Astrocyte (in vitro differentiated cells and primary cell): ENCODE measurements at regions not wholly inside any gene's neighbourhood (a gene's known extent, or its start where the extent isn't known, plus 50 kb on each side); places are given as distances from the start of the nearest gene placed in this dataset.

Experiments
- DNase-seq: peaks from one replicate; pipeline ENCODE4 v3.0.0-alpha.2; 2010; ENCODE audit warnings: low read depth
- FAIRE-seq: peaks from 2 replicates; lab custom pipeline; 2011; peaks lifted over from hg19 to GRCh38; lab: Jason Lieb, UNC
- H2AFZ ChIP-seq: 2 replicates; pipeline ENCODE4 v1.6.0; 2012; ENCODE audit warnings: low read depth, low read length, inconsistent platforms
- H3K27ac ChIP-seq: 2 replicates; pipeline ENCODE4 v1.5.1; 2011; ENCODE audit warnings: low read depth, low read length, inconsistent platforms
- H3K27me3 ChIP-seq: 2 replicates; pipeline ENCODE4 v1.6.0; 2011; ENCODE audit warnings: low read length, inconsistent platforms; ENCODE audit not compliant: insufficient read depth
- H3K36me3 ChIP-seq: 2 replicates; pipeline ENCODE4 v1.5.1; 2011; ENCODE audit warnings: low read length, inconsistent platforms; ENCODE audit not compliant: insufficient read depth
- H3K4me1 ChIP-seq: 2 replicates; pipeline ENCODE4 v1.5.1; 2011; ENCODE audit warnings: low read length, inconsistent platforms; ENCODE audit not compliant: insufficient read depth
- H3K4me2 ChIP-seq: 2 replicates; pipeline ENCODE4 v1.6.0; 2012; ENCODE audit warnings: low read length, inconsistent platforms
- H3K4me3 ChIP-seq: 2 replicates; pipeline ENCODE4 v1.5.1; 2011; ENCODE audit warnings: low read depth, mild to moderate bottlenecking, low read length, inconsistent platforms; ENCODE audit not compliant: insufficient read depth
- H3K79me2 ChIP-seq: 2 replicates; pipeline ENCODE4 v1.6.0; 2012; ENCODE audit warnings: mild to moderate bottlenecking, low read length, inconsistent platforms; ENCODE audit not compliant: insufficient read depth
- H3K9ac ChIP-seq: 2 replicates; pipeline ENCODE4 v1.6.0; 2012; ENCODE audit warnings: mild to moderate bottlenecking, low read length, inconsistent platforms
- H3K9me3 ChIP-seq: 2 replicates; pipeline ENCODE4 v1.5.1; 2012; ENCODE audit warnings: low read depth, mild to moderate bottlenecking, low read length, inconsistent platforms; ENCODE audit not compliant: insufficient read depth
- H4K20me1 ChIP-seq: 2 replicates; pipeline ENCODE4 v1.6.0; 2012; ENCODE audit warnings: low read length, inconsistent platforms; ENCODE audit not compliant: insufficient read depth
- H3K27ac Mint-ChIP-seq: one replicate; pipeline ENCODE4 v1.8.0; 2021; ENCODE audit warnings: mild to moderate bottlenecking, mixed read lengths; ENCODE audit not compliant: unreplicated experiment
- H3K27me3 Mint-ChIP-seq: one replicate; pipeline ENCODE4 v1.8.0; 2021; ENCODE audit warnings: low read depth, mixed read lengths; ENCODE audit not compliant: unreplicated experiment
- H3K36me3 Mint-ChIP-seq: one replicate; pipeline ENCODE4 v1.8.0; 2021; ENCODE audit warnings: low read depth, mixed read lengths; ENCODE audit not compliant: unreplicated experiment
- H3K4me1 Mint-ChIP-seq: one replicate; pipeline ENCODE4 v1.8.0; 2021; ENCODE audit warnings: low read depth, mixed read lengths; ENCODE audit not compliant: unreplicated experiment
- H3K4me3 Mint-ChIP-seq: one replicate; pipeline ENCODE4 v1.8.0; 2021; ENCODE audit warnings: mild to moderate bottlenecking, moderate library complexity, mixed read lengths; ENCODE audit not compliant: unreplicated experiment
- H3K9me3 Mint-ChIP-seq: one replicate; pipeline ENCODE4 v1.8.0; 2021; ENCODE audit warnings: mild to moderate bottlenecking, mixed read lengths; ENCODE audit not compliant: unreplicated experiment
- CTCF ChIP-seq: IDR thresholded peaks from 2 replicates; pipeline ENCODE4 v1.5.1; 2011; ENCODE audit warnings: low read depth, mild to moderate bottlenecking, inconsistent platforms, low read length, moderate library complexity; ENCODE audit not compliant: insufficient read depth
- EZH2 ChIP-seq: IDR thresholded peaks from 2 replicates; pipeline ENCODE4 v1.6.1; 2012; ENCODE audit warnings: mild to moderate bottlenecking, low read length, inconsistent platforms; ENCODE audit not compliant: insufficient read depth

GRCh38 chr2:129009555-129010146 is 691.0 kb upstream of the HS6ST1 start:
- no peak overlapping the region for H3K4me3 ChIP-seq
- no peaks in the 10 kb centered on the region for H4K20me1 ChIP-seq
- H3K4me2 ChIP-seq: no peak overlapping the region
- FAIRE-seq (no peak), DNase-seq (no peak)
- H3K9me3 Mint-ChIP-seq: peaks cover 10% of the 10 kb centered on the region
- H3K36me3 ChIP-seq: no peaks in the 10 kb centered on the region
- H3K4me1 ChIP-seq: no peaks in the 10 kb centered on the region
- no peak overlapping the region for H3K27ac ChIP-seq
- no peak overlapping the region for H3K9ac ChIP-seq
- no peak overlapping the region for H3K4me3 Mint-ChIP-seq
- no peaks in the 10 kb centered on the region for H3K79me2 ChIP-seq
- TF ChIP-seq EZH2 (no peak), CTCF (no peak)
- H3K9me3 ChIP-seq: no peaks in the 10 kb centered on the region
- H3K27me3 ChIP-seq: no peaks in the 10 kb centered on the region
- H3K27me3 Mint-ChIP-seq: peaks cover 40% of the 10 kb centered on the region
- H3K27ac Mint-ChIP-seq: no peak overlapping the region
- no peaks in the 10 kb centered on the region for H3K36me3 Mint-ChIP-seq
- H3K4me1 Mint-ChIP-seq: peaks cover 12% of the 10 kb centered on the region
- H2AFZ ChIP-seq: no peak overlapping the region

GRCh38 chr2:129010262-129010661 is 691.6 kb upstream of the HS6ST1 start:
- H3K27ac Mint-ChIP-seq: no peak overlapping the region
- FAIRE-seq: no peak

More at GRCh38 chr2:129010262-129010661, 691.6 kb upstream of the HS6ST1 start:
- peaks cover 41% of the 10 kb centered on the region for H3K27me3 Mint-ChIP-seq
- TF ChIP-seq EZH2 (no peak), CTCF (no peak)
- H3K36me3 Mint-ChIP-seq: no peaks in the 10 kb centered on the region
- Histone ChIP-seq H3K27ac (no peak overlapping the region), H3K4me3 (no peak overlapping the region), H3K4me1 (no peaks in the 10 kb centered on the region), H3K36me3 (no peaks in the 10 kb centered on the region), H2AFZ (no peak overlapping the region), H3K9ac (no peak overlapping the region), H3K79me2 (no peaks in the 10 kb centered on the region), H3K9me3 (no peaks in the 10 kb centered on the region), H3K4me2 (no peak overlapping the region), H3K27me3 (no peaks in the 10 kb centered on the region), H4K20me1 (no peaks in the 10 kb centered on the region)
- no peak overlapping the region for H3K4me3 Mint-ChIP-seq
- peaks cover 12% of the 10 kb centered on the region for H3K4me1 Mint-ChIP-seq
- no peak for DNase-seq
- H3K9me3 Mint-ChIP-seq: peaks cover 10% of the 10 kb centered on the region
